ENCODE measurements at regions not wholly inside any gene's neighbourhood (a gene's known extent, or its start where the extent isn't known, plus 50 kb on each side); places are given as distances from the start of the nearest gene placed in this dataset.
"Not testable (repeated sequence)": the region's sequence is repeated elsewhere in the genome, so short reads cannot be mapped to it uniquely, and the experiment has no call there.

- TF ChIP-seq POLR2A, CTCF (IDR thresholded peaks at IDR 0.05): not testable (repeated sequence)
Observed at GRCh38 chr2:188034102-188034501, 257.6 kb upstream of the GULP1 start.

All from adrenal gland (tissue), 5 donors.